Effector memory CD4-positive, alpha-beta T cell (primary cell): ENCODE measurements at regions not wholly inside any gene's neighbourhood (a gene's known extent, or its start where the extent isn't known, plus 50 kb on each side); places are given as distances from the start of the nearest gene placed in this dataset.
"Not testable (repeated sequence)": the region's sequence is repeated elsewhere in the genome, so short reads cannot be mapped to it uniquely, and the experiment has no call there.

Source experiments
- DNase-seq, 3 donors: peaks; one replicate each; pipeline ENCODE4 v3.0.0-alpha.2; 2020
- H3K27ac ChIP-seq: 2 replicates; pipeline ENCODE4 v1.7.0; 2013; ENCODE audit warnings: mild to moderate bottlenecking, low read length, moderate library complexity; ENCODE audit not compliant: insufficient read depth, poor library complexity, severe bottlenecking
- H3K27me3 ChIP-seq: replicated peaks from 2 replicates; pipeline ENCODE4 v1.7.0; 2013; ENCODE audit warnings: mild to moderate bottlenecking, low read length; ENCODE audit not compliant: insufficient read depth, control insufficient read depth, poor library complexity, severe bottlenecking
- H3K36me3 ChIP-seq: 2 replicates; pipeline ENCODE4 v1.7.0; 2013; ENCODE audit warnings: mild to moderate bottlenecking, low read length, moderate library complexity; ENCODE audit not compliant: control insufficient read depth, insufficient read depth
- H3K4me1 ChIP-seq: 2 replicates; pipeline ENCODE4 v1.7.0; 2013; ENCODE audit warnings: low read length, mild to moderate bottlenecking; ENCODE audit not compliant: control insufficient read depth, insufficient read depth, poor library complexity, severe bottlenecking
- H3K4me3 ChIP-seq: 2 replicates; pipeline ENCODE4 v1.7.0; 2013; ENCODE audit warnings: low read length, low read depth, mild to moderate bottlenecking; ENCODE audit not compliant: insufficient read depth, poor library complexity, severe bottlenecking
- H3K9me3 ChIP-seq: 2 replicates; pipeline ENCODE4 v1.7.0; 2013; ENCODE audit warnings: mild to moderate bottlenecking, low read length, moderate library complexity; ENCODE audit not compliant: control insufficient read depth

- DNase-seq, result no peak
- Histone ChIP-seq H3K36me3 (no peaks in the 10 kb centered on the region), H3K27ac (no peak overlapping the region), H3K9me3 (no peaks in the 10 kb centered on the region), H3K4me3 (no peak overlapping the region), H3K4me1 (no peaks in the 10 kb centered on the region), H3K27me3 (no peaks in the 10 kb centered on the region)
These were observed 1082.3 kb downstream of the SUCLG1 start for GRCh38 chr2:83376731-83377130.

GRCh38 chr2:83370419-83370762, 1088.7 kb downstream of the SUCLG1 start:
- DNase-seq, result no peak
- H3K27me3 ChIP-seq, result no peaks in the 10 kb centered on the region
- no peak overlapping the region for H3K27ac ChIP-seq
- no peaks in the 10 kb centered on the region for H3K36me3 ChIP-seq
- H3K4me3 ChIP-seq, result no peak overlapping the region
- H3K9me3 ChIP-seq, result no peaks in the 10 kb centered on the region
- no peaks in the 10 kb centered on the region for H3K4me1 ChIP-seq

- H3K4me1 ChIP-seq, result no peaks in the 10 kb centered on the region
- no peak overlapping the region for H3K4me3 ChIP-seq
- no peak overlapping the region for H3K27ac ChIP-seq
- no peaks in the 10 kb centered on the region for H3K9me3 ChIP-seq
- H3K36me3 ChIP-seq, result no peaks in the 10 kb centered on the region
- DNase-seq, result no peak
- no peaks in the 10 kb centered on the region for H3K27me3 ChIP-seq
These were observed 1089.3 kb downstream of the SUCLG1 start for GRCh38 chr2:83369601-83370418.

- H3K27ac ChIP-seq, result no peak overlapping the region
These were observed 1090.2 kb downstream of the SUCLG1 start for GRCh38 chr2:83368916-83369315.

GRCh38 chr2:83368461-83368860, 1090.6 kb downstream of the SUCLG1 start:
- Histone ChIP-seq H3K4me1 (no peaks in the 10 kb centered on the region), H3K27me3 (no peaks in the 10 kb centered on the region), H3K9me3 (no peaks in the 10 kb centered on the region), H3K36me3 (no peaks in the 10 kb centered on the region), H3K27ac (no peak overlapping the region), H3K4me3 (no peak overlapping the region)
- no peak for DNase-seq

More at GRCh38 chr2:83368916-83369315, 1090.2 kb downstream of the SUCLG1 start:
- H3K36me3 ChIP-seq, result no peaks in the 10 kb centered on the region
- no peak for DNase-seq
- H3K27me3 ChIP-seq, result no peaks in the 10 kb centered on the region
- H3K4me1 ChIP-seq, result no peaks in the 10 kb centered on the region
- no peaks in the 10 kb centered on the region for H3K9me3 ChIP-seq
- no peak overlapping the region for H3K4me3 ChIP-seq

GRCh38 chr2:83365476-83365875, 1093.6 kb downstream of the SUCLG1 start:
- no peak overlapping the region for H3K27ac ChIP-seq
- no peaks in the 10 kb centered on the region for H3K27me3 ChIP-seq
- H3K4me1 ChIP-seq, result no peaks in the 10 kb centered on the region
- DNase-seq, result no peak
- no peaks in the 10 kb centered on the region for H3K36me3 ChIP-seq
- H3K9me3 ChIP-seq, result no peaks in the 10 kb centered on the region
- no peak overlapping the region for H3K4me3 ChIP-seq

- Histone ChIP-seq H3K4me3 (no peak overlapping the region), H3K9me3 (no peaks in the 10 kb centered on the region), H3K27ac (no peak overlapping the region), H3K36me3 (no peaks in the 10 kb centered on the region), H3K4me1 (no peaks in the 10 kb centered on the region), H3K27me3 (no peaks in the 10 kb centered on the region)
- no peak for DNase-seq
These were observed 1094.8 kb downstream of the SUCLG1 start for GRCh38 chr2:83364264-83364663.

- H3K4me3 ChIP-seq, H3K4me1 ChIP-seq, DNase-seq, H3K9me3 ChIP-seq, H3K27me3 ChIP-seq, H3K36me3 ChIP-seq, H3K27ac ChIP-seq: not testable (repeated sequence)
These were observed 1095.9 kb downstream of the SUCLG1 start for GRCh38 chr2:83363138-83363537.

GRCh38 chr2:83359336-83359735, 1099.7 kb downstream of the SUCLG1 start:
- Histone ChIP-seq H3K4me3 (no peak overlapping the region), H3K27me3 (no peaks in the 10 kb centered on the region), H3K27ac (no peak overlapping the region), H3K4me1 (no peaks in the 10 kb centered on the region), H3K9me3 (no peaks in the 10 kb centered on the region), H3K36me3 (no peaks in the 10 kb centered on the region)
- DNase-seq, result no peak

GRCh38 chr2:83342860-83343329, 1116.2 kb downstream of the SUCLG1 start:
- Histone ChIP-seq H3K27ac (no peak overlapping the region), H3K27me3 (no peaks in the 10 kb centered on the region), H3K4me1 (no peaks in the 10 kb centered on the region), H3K9me3 (no peaks in the 10 kb centered on the region), H3K36me3 (no peaks in the 10 kb centered on the region), H3K4me3 (no peak overlapping the region)
- DNase-seq, result no peak
